A673 (cell line): ENCODE measurements at regions not wholly inside any gene's neighbourhood (a gene's known extent, or its start where the extent isn't known, plus 50 kb on each side); places are given as distances from the start of the nearest gene placed in this dataset.

Experiments used
- EZH2 ChIP-seq: fragments of 200-600 bp; sonication (generic); IDR thresholded peaks from 2 replicates; pipeline ENCODE4 v1.6.1; 2017; ENCODE audit warnings: borderline replicate concordance, low read depth, mild to moderate bottlenecking, mixed read lengths, antibody characterized with exemption, low read length; ENCODE audit not compliant: poor library complexity, severe bottlenecking
- TF ChIP-seq, protein P1 (sequence below): fragments of 300-800, 200-600 bp; sonication (generic); conservative IDR thresholded peaks from 2 replicates; pipeline ENCODE4 v1.5.1; 2017; ENCODE audit warnings: low read depth, mild to moderate bottlenecking, antibody characterized with exemption, low read length, moderate library complexity, mixed read lengths

DNA sequence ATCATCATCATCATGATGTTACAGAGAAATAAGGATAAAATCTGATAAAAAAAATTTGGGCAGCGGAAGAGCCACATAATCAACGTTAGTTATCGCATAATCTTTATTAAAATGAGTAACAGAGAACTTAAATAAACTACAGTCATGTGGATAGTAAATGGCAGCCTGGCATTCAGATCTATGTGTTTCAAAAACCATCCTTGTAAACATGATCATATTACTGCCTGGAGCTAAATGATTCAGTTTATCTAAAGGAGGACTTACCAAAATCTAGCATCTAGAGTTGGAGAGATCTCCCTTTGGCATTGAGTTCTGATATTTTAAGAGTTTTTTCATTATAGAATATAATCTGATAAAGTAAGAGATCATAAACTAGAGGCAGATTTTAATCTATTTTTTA, 200.1 kb upstream of the MGAT4C start:
- TF ChIP-seq, protein P1, sequence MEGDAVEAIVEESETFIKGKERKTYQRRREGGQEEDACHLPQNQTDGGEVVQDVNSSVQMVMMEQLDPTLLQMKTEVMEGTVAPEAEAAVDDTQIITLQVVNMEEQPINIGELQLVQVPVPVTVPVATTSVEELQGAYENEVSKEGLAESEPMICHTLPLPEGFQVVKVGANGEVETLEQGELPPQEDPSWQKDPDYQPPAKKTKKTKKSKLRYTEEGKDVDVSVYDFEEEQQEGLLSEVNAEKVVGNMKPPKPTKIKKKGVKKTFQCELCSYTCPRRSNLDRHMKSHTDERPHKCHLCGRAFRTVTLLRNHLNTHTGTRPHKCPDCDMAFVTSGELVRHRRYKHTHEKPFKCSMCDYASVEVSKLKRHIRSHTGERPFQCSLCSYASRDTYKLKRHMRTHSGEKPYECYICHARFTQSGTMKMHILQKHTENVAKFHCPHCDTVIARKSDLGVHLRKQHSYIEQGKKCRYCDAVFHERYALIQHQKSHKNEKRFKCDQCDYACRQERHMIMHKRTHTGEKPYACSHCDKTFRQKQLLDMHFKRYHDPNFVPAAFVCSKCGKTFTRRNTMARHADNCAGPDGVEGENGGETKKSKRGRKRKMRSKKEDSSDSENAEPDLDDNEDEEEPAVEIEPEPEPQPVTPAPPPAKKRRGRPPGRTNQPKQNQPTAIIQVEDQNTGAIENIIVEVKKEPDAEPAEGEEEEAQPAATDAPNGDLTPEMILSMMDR = no peak
- no peak for TF ChIP-seq EZH2
